PC-9 (cell line): ENCODE measurements at regions not wholly inside any gene's neighbourhood (a gene's known extent, or its start where the extent isn't known, plus 50 kb on each side); places are given as distances from the start of the nearest gene placed in this dataset.

Experiments used
- BruUV-seq: library from RNA; stranded (reverse); fragments of 400-500 nt; replicated peaks from 2 replicates; lab custom pipeline; 2021; lab: Mats Ljungman, UMichigan
- CTCF ChIA-PET: fragments of 300-600 bp; sonication (Branson Sonifier 250); formaldehyde crosslinking; loops from one replicate; lab custom pipeline; 2022; ENCODE audit warnings: antibody characterized with exemption; lab: Charles Lee
- POLR2A ChIA-PET: fragments of 300-600 bp; sonication (Branson Sonifier 250); formaldehyde crosslinking; loops from one replicate; lab custom pipeline; 2022; ENCODE audit warnings: antibody characterized with exemption; ENCODE audit not compliant: unreplicated experiment; lab: Charles Lee
- DNase-seq, 2 experiments: peaks; one replicate each; pipeline versions ENCODE4 v3.0.0 to v3.0.0-alpha.2; 2015 to 2022; ENCODE audit warnings: mixed read lengths in 1 of 2
- H2AFZ ChIP-seq: fragments of 200-600 bp; sonication (generic); 2 replicates; pipeline ENCODE4 v1.8.1; 2017; ENCODE audit warnings: antibody characterized with exemption
- H3F3A ChIP-seq: fragments of 200-600 bp; sonication (generic); 2 replicates; pipeline ENCODE4 v1.8.1; 2017; ENCODE audit warnings: antibody characterized with exemption, mild to moderate bottlenecking, low read depth; ENCODE audit not compliant: insufficient read depth
- H3K27ac ChIP-seq: fragments of 200-600 bp; sonication (generic); 2 replicates; pipeline ENCODE4 v1.6.1; 2016; ENCODE audit warnings: mixed run types
- H3K27me3 ChIP-seq: fragments of 200-600 bp; sonication (generic); 2 replicates; pipeline ENCODE4 v1.6.1; 2016; ENCODE audit warnings: low read depth, mixed run types; ENCODE audit not compliant: insufficient read depth
- H3K36me3 ChIP-seq: fragments of 200-600 bp; sonication (generic); 2 replicates; pipeline ENCODE4 v1.6.1; 2016; ENCODE audit warnings: low read depth, mixed run types
- H3K4me1 ChIP-seq: fragments of 200-600 bp; sonication (generic); replicated peaks from 2 replicates; pipeline ENCODE4 v1.6.1; 2016; ENCODE audit warnings: mixed run types; ENCODE audit not compliant: insufficient read depth
- H3K4me2 ChIP-seq: fragments of 200-600 bp; sonication (generic); 2 replicates; pipeline ENCODE4 v1.6.1; 2017; ENCODE audit warnings: mixed run types
- H3K4me3 ChIP-seq: fragments of 200-600 bp; sonication (generic); 2 replicates; pipeline ENCODE4 v1.6.1; 2016; ENCODE audit warnings: mixed run types
- H3K79me2 ChIP-seq: fragments of 200-600 bp; sonication (generic); 2 replicates; pipeline ENCODE4 v1.6.1; 2017; ENCODE audit warnings: low read depth, mixed run types
- H3K9me2 ChIP-seq: fragments of 200-600 bp; sonication (generic); 2 replicates; pipeline ENCODE4 v1.8.1; 2017; ENCODE audit warnings: mild to moderate bottlenecking; ENCODE audit not compliant: insufficient read depth
- H3K9me3 ChIP-seq: fragments of 200-600 bp; sonication (generic); 2 replicates; pipeline ENCODE4 v1.8.1; 2016; ENCODE audit warnings: low read depth; ENCODE audit not compliant: insufficient read depth
- H4K20me1 ChIP-seq: fragments of 200-600 bp; sonication (generic); 2 replicates; pipeline ENCODE4 v1.8.1; 2017; ENCODE audit not compliant: insufficient read depth
- CTCF ChIP-seq: fragments of 200-600 bp; sonication (generic); conservative IDR thresholded peaks from 2 replicates; pipeline ENCODE4 v1.6.1; 2017; ENCODE audit warnings: mixed run types, antibody characterized with exemption, mild to moderate bottlenecking, moderate library complexity
- EZH2 ChIP-seq: fragments of 200-600 bp; sonication (generic); IDR thresholded peaks from 2 replicates; pipeline ENCODE4 v1.8.0; 2017; ENCODE audit warnings: antibody characterized with exemption, low read depth
- intact Hi-C: fragments of 100-400 bp; cut with micrococcal nuclease; formaldehyde crosslinking; loops from one replicate; pipeline ENCODE4 v1.10.0; 2022; ENCODE audit not compliant: unreplicated experiment

DNA sequence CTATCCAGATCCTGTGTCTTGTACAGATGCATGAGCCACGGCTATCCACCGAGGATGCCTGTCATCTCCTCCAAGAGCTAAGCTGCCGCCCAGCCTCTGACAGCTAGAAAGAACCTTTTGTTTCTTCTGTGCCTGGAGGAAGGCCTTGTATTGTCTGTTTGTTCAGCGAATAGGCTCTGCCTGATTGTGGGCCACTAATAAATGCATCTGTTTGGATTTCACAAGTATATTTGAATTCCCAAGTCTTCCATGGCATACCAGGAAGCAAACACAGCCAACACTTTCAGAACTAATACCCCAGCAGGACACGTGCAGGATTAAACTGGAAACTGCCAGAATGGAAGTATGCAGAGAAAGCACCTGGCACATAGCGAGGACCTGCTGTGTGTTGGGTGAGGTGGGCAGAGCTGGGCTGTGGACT is 92.7 kb upstream of the NEURL1B start:
- TF ChIP-seq CTCF (no peak), EZH2 (no peak)
- no peak for DNase-seq
- Histone ChIP-seq H3K36me3 (no peaks in the 10 kb centered on the region), H3K4me1 (no peaks in the 10 kb centered on the region), H3K79me2 (no peaks in the 10 kb centered on the region), H4K20me1 (no peaks in the 10 kb centered on the region), H3F3A (no peaks in the 10 kb centered on the region), H3K9me2 (no peaks in the 10 kb centered on the region), H3K4me2 (no peak overlapping the region), H2AFZ (no peak overlapping the region), H3K9me3 (no peaks in the 10 kb centered on the region), H3K4me3 (no peak overlapping the region), H3K27ac (no peak overlapping the region), H3K27me3 (peaks cover 98% of the 10 kb centered on the region)
- ChIA-PET CTCF (no interaction called here), POLR2A (interaction anchor here (0.6 kb wide), 1 partner anchor 643 kb away, joined by 5 read pairs; no protein-coding TSS in a partner anchor)
- BruUV-seq: no TSS peak
- intact Hi-C loops: no loop called here

DNA sequence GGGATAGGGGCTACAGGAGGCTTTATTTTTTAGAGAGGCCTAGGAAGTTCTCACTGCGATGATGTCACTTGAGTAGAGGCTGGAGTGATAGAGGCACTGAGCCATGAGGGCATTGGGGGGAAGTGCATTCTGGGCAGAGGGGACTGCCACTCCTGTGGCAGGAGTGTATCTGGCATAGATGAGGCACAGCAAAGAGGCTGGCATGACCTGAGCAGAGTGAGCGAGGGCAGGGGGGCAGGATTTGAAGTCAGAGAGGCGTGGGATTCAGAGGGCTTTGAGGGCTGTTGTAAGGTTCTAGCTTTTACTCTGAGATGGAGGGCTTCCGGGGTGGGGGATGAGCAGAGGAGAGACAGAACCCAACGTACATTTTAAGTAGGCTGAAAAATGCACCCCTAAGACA is 91.9 kb upstream of the SH3PXD2B start:
- CTCF ChIA-PET: no interaction called here
- DNase-seq: no peak
- no TSS peak for BruUV-seq

GRCh38 chr5:172545291-172545801 is 91.0 kb upstream of the SH3PXD2B start:
- BruUV-seq: no TSS peak
- Histone ChIP-seq H3K4me1 (no peaks in the 10 kb centered on the region), H2AFZ (no peak overlapping the region), H3K9me2 (no peaks in the 10 kb centered on the region), H3K9me3 (no peaks in the 10 kb centered on the region), H3K27me3 (peaks cover 84% of the 10 kb centered on the region), H3K79me2 (no peaks in the 10 kb centered on the region), H3K36me3 (no peaks in the 10 kb centered on the region), H3F3A (no peaks in the 10 kb centered on the region), H4K20me1 (no peaks in the 10 kb centered on the region), H3K4me2 (no peak overlapping the region), H3K27ac (no peak overlapping the region), H3K4me3 (no peak overlapping the region)
- TF ChIP-seq CTCF: no peak
- no peak for TF ChIP-seq EZH2
- intact Hi-C loops: no loop called here
- POLR2A ChIA-PET: no interaction called here
- no peak for DNase-seq
- CTCF ChIA-PET: no interaction called here

More for the DNA sequence above, 91.9 kb upstream of the SH3PXD2B start:
- TF ChIP-seq EZH2 (no peak), CTCF (no peak)
- Histone ChIP-seq H2AFZ (no peak overlapping the region), H3K9me3 (no peaks in the 10 kb centered on the region), H3K4me2 (no peak overlapping the region), H3K36me3 (no peaks in the 10 kb centered on the region), H3K79me2 (no peaks in the 10 kb centered on the region), H3K4me3 (no peak overlapping the region), H3K4me1 (no peaks in the 10 kb centered on the region), H4K20me1 (no peaks in the 10 kb centered on the region), H3K9me2 (no peaks in the 10 kb centered on the region), H3F3A (no peaks in the 10 kb centered on the region), H3K27me3 (peaks cover 92% of the 10 kb centered on the region), H3K27ac (no peak overlapping the region)
- intact Hi-C loops: no loop called here
- POLR2A ChIA-PET: no interaction called here
